ENCODE measurements at regions not wholly inside any gene's neighbourhood (a gene's known extent, or its start where the extent isn't known, plus 50 kb on each side); places are given as distances from the start of the nearest gene placed in this dataset.
"Not testable (repeated sequence)": the region's sequence is repeated elsewhere in the genome, so short reads cannot be mapped to it uniquely, and the experiment has no call there.

DNA sequence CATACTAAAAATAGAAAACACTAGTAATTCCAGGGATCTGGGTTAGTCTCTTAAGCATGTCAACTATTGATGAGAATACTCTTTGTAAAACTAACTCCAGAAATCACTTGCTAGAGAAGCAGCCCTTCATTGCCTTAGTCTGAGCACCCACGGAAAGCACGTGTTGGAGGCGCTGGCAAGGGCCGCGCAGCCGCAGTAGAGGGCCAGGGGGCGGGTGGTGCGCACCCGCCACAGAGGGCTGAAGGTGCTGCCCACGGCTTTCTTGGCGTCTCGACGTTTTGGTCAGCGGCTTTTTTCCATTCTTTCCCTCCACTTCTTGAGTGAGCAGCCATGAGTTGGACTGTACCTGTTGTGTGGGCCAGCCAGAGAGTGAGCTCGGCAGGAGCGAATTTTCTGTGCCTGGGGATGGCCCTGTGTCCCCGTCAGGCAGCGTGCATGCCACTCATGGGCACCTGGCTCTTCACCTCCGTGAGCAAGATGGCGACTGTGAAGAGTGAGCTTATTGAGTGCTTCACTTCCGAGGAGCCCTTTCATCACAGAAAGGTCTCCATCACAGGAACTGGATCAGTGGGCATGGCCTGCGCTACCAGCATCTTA is 68.4 kb upstream of the PPM1H start:
- Histone ChIP-seq H3K27ac (no peak overlapping the region), H3K36me3 (no peaks in the 10 kb centered on the region), H3K4me1 (no peaks in the 10 kb centered on the region), H3K4me3 (no peak overlapping the region), H3K9me3 (no peaks in the 10 kb centered on the region), H3K27me3 (no peaks in the 10 kb centered on the region)
- no peak for DNase-seq
- 82 to 100% methylated on average over 2 to 20 of the region's 22 CpGs for WGBS, 2 donors
- intact Hi-C loops (cut with DNase I): no loop called here
- TF ChIP-seq, protein P1, sequence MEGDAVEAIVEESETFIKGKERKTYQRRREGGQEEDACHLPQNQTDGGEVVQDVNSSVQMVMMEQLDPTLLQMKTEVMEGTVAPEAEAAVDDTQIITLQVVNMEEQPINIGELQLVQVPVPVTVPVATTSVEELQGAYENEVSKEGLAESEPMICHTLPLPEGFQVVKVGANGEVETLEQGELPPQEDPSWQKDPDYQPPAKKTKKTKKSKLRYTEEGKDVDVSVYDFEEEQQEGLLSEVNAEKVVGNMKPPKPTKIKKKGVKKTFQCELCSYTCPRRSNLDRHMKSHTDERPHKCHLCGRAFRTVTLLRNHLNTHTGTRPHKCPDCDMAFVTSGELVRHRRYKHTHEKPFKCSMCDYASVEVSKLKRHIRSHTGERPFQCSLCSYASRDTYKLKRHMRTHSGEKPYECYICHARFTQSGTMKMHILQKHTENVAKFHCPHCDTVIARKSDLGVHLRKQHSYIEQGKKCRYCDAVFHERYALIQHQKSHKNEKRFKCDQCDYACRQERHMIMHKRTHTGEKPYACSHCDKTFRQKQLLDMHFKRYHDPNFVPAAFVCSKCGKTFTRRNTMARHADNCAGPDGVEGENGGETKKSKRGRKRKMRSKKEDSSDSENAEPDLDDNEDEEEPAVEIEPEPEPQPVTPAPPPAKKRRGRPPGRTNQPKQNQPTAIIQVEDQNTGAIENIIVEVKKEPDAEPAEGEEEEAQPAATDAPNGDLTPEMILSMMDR (IDR thresholded peaks at IDR 0.05): no peak
- TF ChIP-seq POLR2A (IDR thresholded peaks at IDR 0.05): no peak

DNA sequence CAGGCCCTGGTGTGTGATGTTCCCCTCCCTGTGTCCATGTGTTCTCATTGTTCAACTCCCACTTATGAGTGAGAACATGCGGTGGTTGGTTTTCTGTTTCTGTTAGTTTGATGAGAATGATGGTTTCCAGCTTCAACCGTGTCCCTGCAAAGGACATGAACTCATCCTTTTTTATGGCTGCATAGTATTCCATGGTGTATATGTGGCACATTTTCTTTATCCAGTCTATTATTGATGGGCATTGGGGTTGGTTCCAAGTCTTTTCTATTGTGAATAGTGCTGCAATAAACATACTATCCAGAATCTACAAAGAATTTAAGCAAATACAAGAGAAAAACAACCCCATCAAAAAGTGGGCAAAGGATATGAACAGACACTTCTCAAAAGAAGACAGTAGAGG is 67.1 kb upstream of the PPM1H start:
- H3K4me3 ChIP-seq; H3K9me3 ChIP-seq; intact Hi-C loops (cut with DNase I); H3K4me1 ChIP-seq; H3K27me3 ChIP-seq; H3K27ac ChIP-seq; H3K36me3 ChIP-seq; DNase-seq: not testable (repeated sequence)
- WGBS, 2 donors: 39 to 95% methylated on average over 2 of the region's 2 CpGs

GRCh38 chr12:62998454-62998853 is 63.5 kb upstream of the PPM1H start:
- H3K27me3 ChIP-seq: no peaks in the 10 kb centered on the region
- H3K9me3 ChIP-seq: no peaks in the 10 kb centered on the region
- no peaks in the 10 kb centered on the region for H3K4me1 ChIP-seq
- no peak overlapping the region for H3K27ac ChIP-seq
- 76 to 90% methylated on average over 1 of the region's 1 CpG for WGBS, 2 donors
- intact Hi-C loops (cut with DNase I): no loop called here
- no peak overlapping the region for H3K4me3 ChIP-seq
- TF ChIP-seq, protein P1 (IDR thresholded peaks at IDR 0.05): no peak
- TF ChIP-seq POLR2A (IDR thresholded peaks at IDR 0.05): no peak
- no peaks in the 10 kb centered on the region for H3K36me3 ChIP-seq
- no peak for DNase-seq

- H3K9me3 ChIP-seq: no peaks in the 10 kb centered on the region
- no peaks in the 10 kb centered on the region for H3K4me1 ChIP-seq
- H3K4me3 ChIP-seq: no peak overlapping the region
- no peak overlapping the region for H3K27ac ChIP-seq
- no peak for DNase-seq
- intact Hi-C loops (cut with DNase I): no loop called here
- H3K27me3 ChIP-seq: no peaks in the 10 kb centered on the region
- no peaks in the 10 kb centered on the region for H3K36me3 ChIP-seq
- no peak for TF ChIP-seq POLR2A (IDR thresholded peaks at IDR 0.05)
- TF ChIP-seq, protein P1 (IDR thresholded peaks at IDR 0.05): no peak
Observed at GRCh38 chr12:62995097-62995496, 60.1 kb upstream of the PPM1H start.

DNA sequence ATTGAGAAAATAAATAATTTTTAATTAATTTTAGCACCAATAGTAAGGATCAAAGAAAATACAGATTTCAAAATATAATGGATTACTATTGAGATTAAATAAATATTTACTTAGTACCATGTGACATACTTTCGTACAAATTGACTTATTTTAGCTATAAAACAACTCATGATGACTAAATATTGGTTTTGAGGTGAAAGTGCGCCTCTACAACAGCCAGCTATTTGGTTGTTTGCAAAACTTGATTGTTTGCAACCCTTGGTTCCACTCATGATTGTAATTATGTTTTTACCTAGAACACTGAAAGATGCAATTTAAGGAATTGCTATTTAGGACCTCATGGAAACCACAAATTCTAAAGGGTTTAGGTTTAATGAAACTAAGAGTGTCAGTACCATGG is 51.9 kb upstream of the PPM1H start:
- no peaks in the 10 kb centered on the region for H3K4me1 ChIP-seq
- no peaks in the 10 kb centered on the region for H3K36me3 ChIP-seq
- H3K27ac ChIP-seq: no peak overlapping the region
- no peak overlapping the region for H3K4me3 ChIP-seq
- no peak for TF ChIP-seq POLR2A (IDR thresholded peaks at IDR 0.05)
- TF ChIP-seq, protein P1 (IDR thresholded peaks at IDR 0.05): no peak
- 6 to 23% methylated on average over 2 of the region's 2 CpGs for WGBS, 2 donors
- intact Hi-C loops (cut with DNase I): no loop called here
- H3K9me3 ChIP-seq: no peaks in the 10 kb centered on the region
- no peak for DNase-seq
- H3K27me3 ChIP-seq: no peaks in the 10 kb centered on the region

Data from esophagus squamous epithelium (tissue), 5 donors.